HG03521 (cell line): ENCODE measurements at regions not wholly inside any gene's neighbourhood (a gene's known extent, or its start where the extent isn't known, plus 50 kb on each side); places are given as distances from the start of the nearest gene placed in this dataset.

Experiments
- ATAC-seq: cut with Tn5 transposase; IDR thresholded peaks from one replicate; pipeline ENCODE4 v1.9.1; 2021; ENCODE audit warnings: mild to moderate bottlenecking, moderate library complexity; ENCODE audit not compliant: unreplicated experiment

DNA sequence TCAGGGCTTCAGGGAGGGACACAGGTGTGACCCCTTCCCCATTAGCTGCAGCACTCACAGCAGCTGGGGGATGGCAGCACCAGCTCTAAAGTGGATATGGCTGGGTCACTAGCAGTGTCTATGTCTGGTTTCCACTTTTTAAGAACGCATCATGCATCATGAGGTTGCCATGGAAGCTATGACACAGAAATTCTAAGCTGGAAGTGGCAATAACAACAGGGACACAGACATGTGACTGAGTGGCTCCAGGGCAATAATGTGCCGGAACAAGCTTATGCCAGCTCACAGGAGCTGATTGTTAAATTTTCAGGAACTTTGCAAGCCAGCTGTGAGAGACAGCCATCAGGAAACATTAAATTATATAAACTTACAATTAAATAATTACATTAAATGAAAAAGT is 51.2 kb upstream of the NFASC start:
- ATAC-seq, result no peak
